ENCODE measurements at regions not wholly inside any gene's neighbourhood (a gene's known extent, or its start where the extent isn't known, plus 50 kb on each side); places are given as distances from the start of the nearest gene placed in this dataset.

DNA sequence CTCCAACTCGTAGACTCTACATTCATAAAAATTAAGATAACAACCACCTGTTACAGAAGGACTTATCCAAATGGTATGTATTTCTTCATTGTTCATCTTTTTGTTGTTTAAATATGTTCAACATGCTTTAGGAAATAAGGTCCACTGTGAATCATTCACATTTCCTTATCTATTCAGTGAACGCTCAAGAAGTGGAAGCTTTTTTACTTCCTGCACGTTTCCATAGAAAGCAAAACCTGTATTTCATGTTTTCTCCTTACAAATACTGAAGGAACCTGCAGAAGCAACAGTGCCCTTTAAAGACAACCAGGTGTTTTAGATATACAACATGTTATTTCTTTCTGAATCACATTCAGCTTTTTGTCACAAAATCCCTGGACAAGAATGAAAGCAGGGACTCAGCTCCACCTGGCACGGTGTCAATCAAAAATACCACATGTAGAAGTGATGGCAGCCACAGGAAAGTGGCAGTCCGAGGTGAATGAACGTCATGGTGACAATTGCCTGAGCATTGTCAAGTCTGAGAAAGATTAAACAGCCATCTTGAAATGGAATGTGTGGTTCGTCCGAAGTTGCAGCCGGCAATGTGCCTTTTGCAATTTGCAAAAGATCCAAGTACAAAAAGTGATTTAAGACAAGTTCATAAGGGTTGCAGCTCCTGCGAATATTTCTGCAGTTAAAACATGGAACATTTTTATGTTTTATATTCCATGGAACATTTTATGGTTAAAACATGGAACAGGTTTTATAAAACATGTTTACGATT, 66.7 kb upstream of the RIPOR2 start (continued):
- TF ChIP-seq RORB (CRISPR knock-in tag; IDR thresholded peaks at IDR 0.05) (no peak), ELF4 (CRISPR knock-in tag; IDR thresholded peaks at IDR 0.05; ENCODE audit: low read depth) (no peak), SP1 (CRISPR knock-in tag; conservative IDR thresholded peaks at IDR 0.05) (no peak), EMX1 (CRISPR knock-in tag; IDR thresholded peaks at IDR 0.05) (no peak)
- TF ChIP-seq, protein P1, sequence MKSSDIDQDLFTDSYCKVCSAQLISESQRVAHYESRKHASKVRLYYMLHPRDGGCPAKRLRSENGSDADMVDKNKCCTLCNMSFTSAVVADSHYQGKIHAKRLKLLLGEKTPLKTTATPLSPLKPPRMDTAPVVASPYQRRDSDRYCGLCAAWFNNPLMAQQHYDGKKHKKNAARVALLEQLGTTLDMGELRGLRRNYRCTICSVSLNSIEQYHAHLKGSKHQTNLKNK (CRISPR knock-in tag; IDR thresholded peaks at IDR 0.05): no peak
- TF ChIP-seq, protein P2, sequence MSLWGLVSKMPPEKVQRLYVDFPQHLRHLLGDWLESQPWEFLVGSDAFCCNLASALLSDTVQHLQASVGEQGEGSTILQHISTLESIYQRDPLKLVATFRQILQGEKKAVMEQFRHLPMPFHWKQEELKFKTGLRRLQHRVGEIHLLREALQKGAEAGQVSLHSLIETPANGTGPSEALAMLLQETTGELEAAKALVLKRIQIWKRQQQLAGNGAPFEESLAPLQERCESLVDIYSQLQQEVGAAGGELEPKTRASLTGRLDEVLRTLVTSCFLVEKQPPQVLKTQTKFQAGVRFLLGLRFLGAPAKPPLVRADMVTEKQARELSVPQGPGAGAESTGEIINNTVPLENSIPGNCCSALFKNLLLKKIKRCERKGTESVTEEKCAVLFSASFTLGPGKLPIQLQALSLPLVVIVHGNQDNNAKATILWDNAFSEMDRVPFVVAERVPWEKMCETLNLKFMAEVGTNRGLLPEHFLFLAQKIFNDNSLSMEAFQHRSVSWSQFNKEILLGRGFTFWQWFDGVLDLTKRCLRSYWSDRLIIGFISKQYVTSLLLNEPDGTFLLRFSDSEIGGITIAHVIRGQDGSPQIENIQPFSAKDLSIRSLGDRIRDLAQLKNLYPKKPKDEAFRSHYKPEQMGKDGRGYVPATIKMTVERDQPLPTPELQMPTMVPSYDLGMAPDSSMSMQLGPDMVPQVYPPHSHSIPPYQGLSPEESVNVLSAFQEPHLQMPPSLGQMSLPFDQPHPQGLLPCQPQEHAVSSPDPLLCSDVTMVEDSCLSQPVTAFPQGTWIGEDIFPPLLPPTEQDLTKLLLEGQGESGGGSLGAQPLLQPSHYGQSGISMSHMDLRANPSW (CRISPR knock-in tag; conservative IDR thresholded peaks at IDR 0.05; ENCODE audit: low read depth): no peak
- TF ChIP-seq, protein P3, sequence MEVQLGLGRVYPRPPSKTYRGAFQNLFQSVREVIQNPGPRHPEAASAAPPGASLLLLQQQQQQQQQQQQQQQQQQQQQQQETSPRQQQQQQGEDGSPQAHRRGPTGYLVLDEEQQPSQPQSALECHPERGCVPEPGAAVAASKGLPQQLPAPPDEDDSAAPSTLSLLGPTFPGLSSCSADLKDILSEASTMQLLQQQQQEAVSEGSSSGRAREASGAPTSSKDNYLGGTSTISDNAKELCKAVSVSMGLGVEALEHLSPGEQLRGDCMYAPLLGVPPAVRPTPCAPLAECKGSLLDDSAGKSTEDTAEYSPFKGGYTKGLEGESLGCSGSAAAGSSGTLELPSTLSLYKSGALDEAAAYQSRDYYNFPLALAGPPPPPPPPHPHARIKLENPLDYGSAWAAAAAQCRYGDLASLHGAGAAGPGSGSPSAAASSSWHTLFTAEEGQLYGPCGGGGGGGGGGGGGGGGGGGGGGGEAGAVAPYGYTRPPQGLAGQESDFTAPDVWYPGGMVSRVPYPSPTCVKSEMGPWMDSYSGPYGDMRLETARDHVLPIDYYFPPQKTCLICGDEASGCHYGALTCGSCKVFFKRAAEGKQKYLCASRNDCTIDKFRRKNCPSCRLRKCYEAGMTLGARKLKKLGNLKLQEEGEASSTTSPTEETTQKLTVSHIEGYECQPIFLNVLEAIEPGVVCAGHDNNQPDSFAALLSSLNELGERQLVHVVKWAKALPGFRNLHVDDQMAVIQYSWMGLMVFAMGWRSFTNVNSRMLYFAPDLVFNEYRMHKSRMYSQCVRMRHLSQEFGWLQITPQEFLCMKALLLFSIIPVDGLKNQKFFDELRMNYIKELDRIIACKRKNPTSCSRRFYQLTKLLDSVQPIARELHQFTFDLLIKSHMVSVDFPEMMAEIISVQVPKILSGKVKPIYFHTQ (CRISPR knock-in tag; IDR thresholded peaks at IDR 0.05): no peak

DNA sequence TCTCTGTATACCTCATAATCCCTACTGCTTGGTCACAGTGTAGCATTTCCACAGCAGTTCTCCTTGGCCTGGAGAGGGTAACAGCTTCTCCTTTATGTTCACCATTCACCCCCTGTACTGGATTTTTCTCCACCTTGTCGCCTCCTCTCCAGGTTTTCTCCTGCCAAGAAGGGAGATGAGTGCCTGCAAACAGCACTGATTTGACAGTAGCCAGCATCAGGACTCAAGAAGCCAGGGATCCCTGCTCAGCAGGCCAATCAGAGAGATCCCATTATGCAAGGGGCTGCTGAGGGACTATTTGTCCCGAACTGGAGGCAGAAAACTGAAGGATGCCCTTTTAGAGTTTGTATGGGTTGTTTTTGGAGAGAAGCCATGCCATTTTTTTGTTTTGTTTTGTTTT, 68.6 kb upstream of the RIPOR2 start:
- ATAC-seq (peak; percentile 64), DNase-seq (ENCODE audit: low spot score) (no peak)
- CTCF ChIA-PET: interaction anchor here (0.9 to 2.4 kb wide), 3 partner anchors 12 to 66 kb away, joined by 3 to 9 read pairs (median 3); no protein-coding TSS in a partner anchor
- peaks cover 2% of the 10 kb centered on the region; the same call in 1 of the 2 replicates for H3K36me3 Mint-ChIP-seq
- H3K4me1 Mint-ChIP-seq: peaks cover 8% of the 10 kb centered on the region
- TF ChIP-seq ZNF219 (CRISPR knock-in tag; IDR thresholded peaks at IDR 0.05; ENCODE audit: borderline replicate concordance) (no peak), ZNF121 (CRISPR knock-in tag; IDR thresholded peaks at IDR 0.05) (peak; percentile 56; the same call in 1 of the 2 replicates)
- POLR2A ChIA-PET: no interaction called here
- H3K27me3 Mint-ChIP-seq (ENCODE audit: low read depth): no peaks in the 10 kb centered on the region
- H3K27ac Mint-ChIP-seq: no peak overlapping the region
- no peak overlapping the region for H3K4me3 Mint-ChIP-seq
- peaks cover 5% of the 10 kb centered on the region for H3K9me3 Mint-ChIP-seq

DNA sequence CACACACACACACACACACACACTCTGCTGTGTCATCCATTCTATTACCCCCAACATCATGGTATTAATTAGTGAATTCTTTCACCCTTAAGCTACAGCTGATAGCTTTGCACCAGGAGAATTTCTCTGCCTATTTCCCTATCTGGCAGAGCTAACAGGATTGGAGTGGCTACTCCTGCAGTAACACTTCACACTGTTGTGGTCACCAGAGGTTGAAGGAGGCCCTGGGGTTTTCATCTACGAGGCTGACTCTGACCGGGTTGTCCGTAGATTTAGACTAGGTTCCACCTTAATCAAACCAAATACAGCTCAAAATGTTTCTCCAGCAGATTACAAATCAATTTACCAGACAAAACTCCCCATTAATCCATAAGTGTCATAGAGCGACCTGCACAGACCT, 69.2 kb upstream of the RIPOR2 start:
- DNase-seq (ENCODE audit: low spot score) (no peak), ATAC-seq (no peak)
- H3K4me3 Mint-ChIP-seq: no peak overlapping the region
- POLR2A ChIA-PET: no interaction called here
- no peak overlapping the region for H3K27ac Mint-ChIP-seq
- CTCF ChIA-PET: interaction anchor here (0.8 to 1.0 kb wide), 4 partner anchors 9 to 149 kb away, joined by 3 to 6 read pairs (median 3); no protein-coding TSS in a partner anchor
- H3K27me3 Mint-ChIP-seq (ENCODE audit: low read depth): no peaks in the 10 kb centered on the region
- H3K4me1 Mint-ChIP-seq: peaks cover 5% of the 10 kb centered on the region
- peaks cover 2% of the 10 kb centered on the region; the same call in 1 of the 2 replicates for H3K36me3 Mint-ChIP-seq
- H3K9me3 Mint-ChIP-seq: peaks cover 3% of the 10 kb centered on the region
- TF ChIP-seq, protein P4, sequence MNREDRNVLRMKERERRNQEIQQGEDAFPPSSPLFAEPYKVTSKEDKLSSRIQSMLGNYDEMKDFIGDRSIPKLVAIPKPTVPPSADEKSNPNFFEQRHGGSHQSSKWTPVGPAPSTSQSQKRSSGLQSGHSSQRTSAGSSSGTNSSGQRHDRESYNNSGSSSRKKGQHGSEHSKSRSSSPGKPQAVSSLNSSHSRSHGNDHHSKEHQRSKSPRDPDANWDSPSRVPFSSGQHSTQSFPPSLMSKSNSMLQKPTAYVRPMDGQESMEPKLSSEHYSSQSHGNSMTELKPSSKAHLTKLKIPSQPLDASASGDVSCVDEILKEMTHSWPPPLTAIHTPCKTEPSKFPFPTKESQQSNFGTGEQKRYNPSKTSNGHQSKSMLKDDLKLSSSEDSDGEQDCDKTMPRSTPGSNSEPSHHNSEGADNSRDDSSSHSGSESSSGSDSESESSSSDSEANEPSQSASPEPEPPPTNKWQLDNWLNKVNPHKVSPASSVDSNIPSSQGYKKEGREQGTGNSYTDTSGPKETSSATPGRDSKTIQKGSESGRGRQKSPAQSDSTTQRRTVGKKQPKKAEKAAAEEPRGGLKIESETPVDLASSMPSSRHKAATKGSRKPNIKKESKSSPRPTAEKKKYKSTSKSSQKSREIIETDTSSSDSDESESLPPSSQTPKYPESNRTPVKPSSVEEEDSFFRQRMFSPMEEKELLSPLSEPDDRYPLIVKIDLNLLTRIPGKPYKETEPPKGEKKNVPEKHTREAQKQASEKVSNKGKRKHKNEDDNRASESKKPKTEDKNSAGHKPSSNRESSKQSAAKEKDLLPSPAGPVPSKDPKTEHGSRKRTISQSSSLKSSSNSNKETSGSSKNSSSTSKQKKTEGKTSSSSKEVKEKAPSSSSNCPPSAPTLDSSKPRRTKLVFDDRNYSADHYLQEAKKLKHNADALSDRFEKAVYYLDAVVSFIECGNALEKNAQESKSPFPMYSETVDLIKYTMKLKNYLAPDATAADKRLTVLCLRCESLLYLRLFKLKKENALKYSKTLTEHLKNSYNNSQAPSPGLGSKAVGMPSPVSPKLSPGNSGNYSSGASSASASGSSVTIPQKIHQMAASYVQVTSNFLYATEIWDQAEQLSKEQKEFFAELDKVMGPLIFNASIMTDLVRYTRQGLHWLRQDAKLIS (CRISPR knock-in tag; IDR thresholded peaks at IDR 0.05; ENCODE audit: borderline replicate concordance): no peak
- TF ChIP-seq, protein P5, sequence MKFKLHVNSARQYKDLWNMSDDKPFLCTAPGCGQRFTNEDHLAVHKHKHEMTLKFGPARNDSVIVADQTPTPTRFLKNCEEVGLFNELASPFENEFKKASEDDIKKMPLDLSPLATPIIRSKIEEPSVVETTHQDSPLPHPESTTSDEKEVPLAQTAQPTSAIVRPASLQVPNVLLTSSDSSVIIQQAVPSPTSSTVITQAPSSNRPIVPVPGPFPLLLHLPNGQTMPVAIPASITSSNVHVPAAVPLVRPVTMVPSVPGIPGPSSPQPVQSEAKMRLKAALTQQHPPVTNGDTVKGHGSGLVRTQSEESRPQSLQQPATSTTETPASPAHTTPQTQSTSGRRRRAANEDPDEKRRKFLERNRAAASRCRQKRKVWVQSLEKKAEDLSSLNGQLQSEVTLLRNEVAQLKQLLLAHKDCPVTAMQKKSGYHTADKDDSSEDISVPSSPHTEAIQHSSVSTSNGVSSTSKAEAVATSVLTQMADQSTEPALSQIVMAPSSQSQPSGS (CRISPR knock-in tag; IDR thresholded peaks at IDR 0.05; ENCODE audit: borderline replicate concordance, low read depth): no peak
- TF ChIP-seq GRHL2 (CRISPR knock-in tag; IDR thresholded peaks at IDR 0.05; ENCODE audit: insufficient replicate concordance, severe bottlenecking): no peak
- TF ChIP-seq JUN (CRISPR knock-in tag; IDR thresholded peaks at IDR 0.05): no peak
- TF ChIP-seq NR2C2 (CRISPR knock-in tag; IDR thresholded peaks at IDR 0.05): no peak
- TF ChIP-seq, protein P6, sequence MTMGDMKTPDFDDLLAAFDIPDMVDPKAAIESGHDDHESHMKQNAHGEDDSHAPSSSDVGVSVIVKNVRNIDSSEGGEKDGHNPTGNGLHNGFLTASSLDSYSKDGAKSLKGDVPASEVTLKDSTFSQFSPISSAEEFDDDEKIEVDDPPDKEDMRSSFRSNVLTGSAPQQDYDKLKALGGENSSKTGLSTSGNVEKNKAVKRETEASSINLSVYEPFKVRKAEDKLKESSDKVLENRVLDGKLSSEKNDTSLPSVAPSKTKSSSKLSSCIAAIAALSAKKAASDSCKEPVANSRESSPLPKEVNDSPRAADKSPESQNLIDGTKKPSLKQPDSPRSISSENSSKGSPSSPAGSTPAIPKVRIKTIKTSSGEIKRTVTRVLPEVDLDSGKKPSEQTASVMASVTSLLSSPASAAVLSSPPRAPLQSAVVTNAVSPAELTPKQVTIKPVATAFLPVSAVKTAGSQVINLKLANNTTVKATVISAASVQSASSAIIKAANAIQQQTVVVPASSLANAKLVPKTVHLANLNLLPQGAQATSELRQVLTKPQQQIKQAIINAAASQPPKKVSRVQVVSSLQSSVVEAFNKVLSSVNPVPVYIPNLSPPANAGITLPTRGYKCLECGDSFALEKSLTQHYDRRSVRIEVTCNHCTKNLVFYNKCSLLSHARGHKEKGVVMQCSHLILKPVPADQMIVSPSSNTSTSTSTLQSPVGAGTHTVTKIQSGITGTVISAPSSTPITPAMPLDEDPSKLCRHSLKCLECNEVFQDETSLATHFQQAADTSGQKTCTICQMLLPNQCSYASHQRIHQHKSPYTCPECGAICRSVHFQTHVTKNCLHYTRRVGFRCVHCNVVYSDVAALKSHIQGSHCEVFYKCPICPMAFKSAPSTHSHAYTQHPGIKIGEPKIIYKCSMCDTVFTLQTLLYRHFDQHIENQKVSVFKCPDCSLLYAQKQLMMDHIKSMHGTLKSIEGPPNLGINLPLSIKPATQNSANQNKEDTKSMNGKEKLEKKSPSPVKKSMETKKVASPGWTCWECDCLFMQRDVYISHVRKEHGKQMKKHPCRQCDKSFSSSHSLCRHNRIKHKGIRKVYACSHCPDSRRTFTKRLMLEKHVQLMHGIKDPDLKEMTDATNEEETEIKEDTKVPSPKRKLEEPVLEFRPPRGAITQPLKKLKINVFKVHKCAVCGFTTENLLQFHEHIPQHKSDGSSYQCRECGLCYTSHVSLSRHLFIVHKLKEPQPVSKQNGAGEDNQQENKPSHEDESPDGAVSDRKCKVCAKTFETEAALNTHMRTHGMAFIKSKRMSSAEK (CRISPR knock-in tag; IDR thresholded peaks at IDR 0.05; ENCODE audit: borderline replicate concordance): no peak
- no peak for TF ChIP-seq NR3C1 (CRISPR knock-in tag; conservative IDR thresholded peaks at IDR 0.05; ENCODE audit: low read depth)

All from WTC11 (cell line).